ENCODE measurements at regions not wholly inside any gene's neighbourhood (a gene's known extent, or its start where the extent isn't known, plus 50 kb on each side); places are given as distances from the start of the nearest gene placed in this dataset.

- TF ChIP-seq CCAR2 (optimal IDR thresholded peaks at IDR 0.05; ENCODE audit: low read depth, low read length) = no peak
Observed at GRCh38 chr17:34733333-34733732, 154.0 kb downstream of the TMEM132E start (continued).

- Histone ChIP-seq H3K4me3 (replicated peaks in 1 of 3; ENCODE audit: insufficient read depth in 1 of 3, low read depth in 2 of 3, low read length in 3 of 3) (no peak overlapping the region), H3K79me2 (ENCODE audit: insufficient read depth, low read length) (no peaks in the 10 kb centered on the region), H3K9ac (ENCODE audit: insufficient read depth, low read depth, low read length) (no peak overlapping the region), H4K20me1 (ENCODE audit: insufficient read depth, low read length) (no peaks in the 10 kb centered on the region), H3K27me3 (ENCODE audit: control insufficient read depth in 1 of 2, insufficient read depth in 2 of 2, low read length in 2 of 2) (no peaks in the 10 kb centered on the region), H3K36me3 (replicated peaks in 1 of 2; ENCODE audit: control insufficient read depth in 1 of 2, insufficient read depth in 2 of 2, low read length in 2 of 2) (no peaks in the 10 kb centered on the region), H3K4me2 (ENCODE audit: low read depth, low read length) (no peak overlapping the region), H3K9me3 (ENCODE audit: low read length) (no peaks in the 10 kb centered on the region), H2AFZ (ENCODE audit: low read length) (no peak overlapping the region), H3K4me1 (ENCODE audit: insufficient read depth, low read length) (no peaks in the 10 kb centered on the region), H3K27ac (ENCODE audit: extremely low read length, insufficient read depth, low read length) (no peak overlapping the region)
- FAIRE-seq (no peak), DNase-seq (ENCODE audit: low spot score) (no peak), ATAC-seq (no peak)
- BruUV-seq (replicated peaks) = no TSS peak
- POLR2A ChIA-PET = no interaction called here
- CTCF ChIA-PET (ENCODE audit: low intra/inter-chr PET ratio, low total read pairs) = no interaction called here
- 0% methylated on average over 3 of the region's 3 CpGs for WGBS (ENCODE audit: low lambda C conversion rate)
- in situ Hi-C loops (cut with HindIII; ENCODE audit: extremely low pct_ligation_motif_present, low pct_unique_long_range_greater_than_20kb) (no loop called here), intact Hi-C loops (cut with micrococcal nuclease; ENCODE audit: unreplicated experiment) (no loop called here)
- TF ChIP-seq SRSF1 (optimal IDR thresholded peaks at IDR 0.05; ENCODE audit: low read depth, low read length) (no peak), ZNF30 (CRISPR knock-in tag; IDR thresholded peaks at IDR 0.05) (no peak), HHEX (CRISPR knock-in tag; IDR thresholded peaks at IDR 0.05) (no peak), ZNF891 (CRISPR knock-in tag; IDR thresholded peaks at IDR 0.05) (no peak), SKI (IDR thresholded peaks at IDR 0.05; ENCODE audit: partially characterized antibody) (no peak), BCL6 (CRISPR knock-in tag; IDR thresholded peaks at IDR 0.05) (no peak)
Observed at GRCh38 chr17:34730816-34731215, 151.4 kb downstream of the TMEM132E start.

- DNase-seq (ENCODE audit: low spot score) = no peak
- no TSS peak for BruUV-seq (replicated peaks)
- Histone ChIP-seq H3K27me3 (ENCODE audit: control insufficient read depth in 1 of 2, insufficient read depth in 2 of 2, low read length in 2 of 2) (no peaks in the 10 kb centered on the region), H3K36me3 (replicated peaks in 1 of 2; ENCODE audit: control insufficient read depth in 1 of 2, insufficient read depth in 2 of 2, low read length in 2 of 2) (no peaks in the 10 kb centered on the region), H3K4me2 (ENCODE audit: low read depth, low read length) (no peak overlapping the region), H3K79me2 (ENCODE audit: insufficient read depth, low read length) (no peaks in the 10 kb centered on the region), H3K9me3 (ENCODE audit: low read length) (no peaks in the 10 kb centered on the region), H3K4me1 (ENCODE audit: insufficient read depth, low read length) (no peaks in the 10 kb centered on the region), H2AFZ (ENCODE audit: low read length) (no peak overlapping the region), H4K20me1 (ENCODE audit: insufficient read depth, low read length) (no peaks in the 10 kb centered on the region), H3K9ac (ENCODE audit: insufficient read depth, low read depth, low read length) (no peak overlapping the region), H3K27ac (ENCODE audit: extremely low read length, insufficient read depth, low read length) (no peak overlapping the region), H3K4me3 (replicated peaks in 1 of 3; ENCODE audit: insufficient read depth in 1 of 3, low read depth in 2 of 3, low read length in 3 of 3) (no peak overlapping the region)
- in situ Hi-C loops (cut with HindIII; ENCODE audit: extremely low pct_ligation_motif_present, low pct_unique_long_range_greater_than_20kb) (no loop called here), intact Hi-C loops (cut with micrococcal nuclease; ENCODE audit: unreplicated experiment) (no loop called here)
- no peak for ATAC-seq
- no peak for FAIRE-seq
- ChIA-PET POLR2A (no interaction called here), CTCF (ENCODE audit: low intra/inter-chr PET ratio, low total read pairs) (no interaction called here)
- WGBS (ENCODE audit: low lambda C conversion rate) = 21% methylated on average over 7 of the region's 10 CpGs
- TF ChIP-seq HNF4G (IDR thresholded peaks at IDR 0.05; ENCODE audit: borderline replicate concordance, low read depth, low read length) (no peak), HNF4G (CRISPR knock-in tag; IDR thresholded peaks at IDR 0.05; ENCODE audit: borderline replicate concordance, low read depth) (no peak), PLSCR1 (CRISPR knock-in tag; IDR thresholded peaks at IDR 0.05; ENCODE audit: borderline replicate concordance) (no peak), HNF4A (CRISPR knock-in tag; IDR thresholded peaks at IDR 0.05) (no peak), SIX4 (CRISPR knock-in tag; IDR thresholded peaks at IDR 0.05) (no peak), ZNF263 (CRISPR knock-in tag; IDR thresholded peaks at IDR 0.05) (no peak), MLLT10 (CRISPR knock-in tag; IDR thresholded peaks at IDR 0.05) (no peak), ZBTB37 (CRISPR knock-in tag; IDR thresholded peaks at IDR 0.05) (no peak), ZNF460 (CRISPR knock-in tag; IDR thresholded peaks at IDR 0.05; ENCODE audit: borderline replicate concordance) (no peak), CCDC6 (CRISPR knock-in tag; IDR thresholded peaks at IDR 0.05) (no peak), SSRP1 (CRISPR knock-in tag; IDR thresholded peaks at IDR 0.05) (no peak)
Observed at GRCh38 chr17:34728771-34729310, 149.5 kb downstream of the TMEM132E start.
